ENCODE measurements at regions not wholly inside any gene's neighbourhood (a gene's known extent, or its start where the extent isn't known, plus 50 kb on each side); places are given as distances from the start of the nearest gene placed in this dataset.
A peak's percentile ranks its signal among the peaks of the same experiment; 100 is the strongest.

GRCh38 chr12:89238593-89238992, 113.7 kb downstream of the DUSP6 start:
- Histone ChIP-seq H3K36me3 (no peaks in the 10 kb centered on the region), H3K27ac (peak overlapping the region; percentile 59), H3K27me3 (no peaks in the 10 kb centered on the region), H3K4me1 (peaks cover 5 to 7% of the 10 kb centered on the region in 2 donors), H3K9me3 (no peaks in the 10 kb centered on the region), H3K4me3 (no peak overlapping the region)
- intact Hi-C loops (cut with DNase I) = no loop called here
- peak in 1 of 2 donors; percentile 64 for DNase-seq (ENCODE audit: low spot score in 2 of 2)
- TF ChIP-seq CTCF (IDR thresholded peaks at IDR 0.05) = no peak

GRCh38 chr12:89237763-89238162, 114.5 kb downstream of the DUSP6 start:
- no peaks in the 10 kb centered on the region for H3K9me3 ChIP-seq
- intact Hi-C loops (cut with DNase I) = no loop called here

GRCh38 chr12:89236748-89237383, 115.4 kb downstream of the DUSP6 start:
- H3K4me3 ChIP-seq = no peak overlapping the region
- H3K27ac ChIP-seq = no peak overlapping the region
- peaks cover 5 to 7% of the 10 kb centered on the region in 2 donors for H3K4me1 ChIP-seq
- no peaks in the 10 kb centered on the region for H3K9me3 ChIP-seq
- no peaks in the 10 kb centered on the region for H3K27me3 ChIP-seq
- intact Hi-C loops (cut with DNase I) = no loop called here
- TF ChIP-seq CTCF (IDR thresholded peaks at IDR 0.05) = no peak
- H3K36me3 ChIP-seq = no peaks in the 10 kb centered on the region
- DNase-seq (ENCODE audit: low spot score in 2 of 2) = no peak

More at GRCh38 chr12:89237763-89238162, 114.5 kb downstream of the DUSP6 start:
- no peak overlapping the region for H3K4me3 ChIP-seq
- H3K27ac ChIP-seq = no peak overlapping the region
- no peaks in the 10 kb centered on the region for H3K27me3 ChIP-seq
- H3K4me1 ChIP-seq = peaks cover 5 to 7% of the 10 kb centered on the region in 2 donors
- DNase-seq (ENCODE audit: low spot score in 2 of 2) = no peak
- TF ChIP-seq CTCF (IDR thresholded peaks at IDR 0.05) = no peak
- H3K36me3 ChIP-seq = no peaks in the 10 kb centered on the region

DNA sequence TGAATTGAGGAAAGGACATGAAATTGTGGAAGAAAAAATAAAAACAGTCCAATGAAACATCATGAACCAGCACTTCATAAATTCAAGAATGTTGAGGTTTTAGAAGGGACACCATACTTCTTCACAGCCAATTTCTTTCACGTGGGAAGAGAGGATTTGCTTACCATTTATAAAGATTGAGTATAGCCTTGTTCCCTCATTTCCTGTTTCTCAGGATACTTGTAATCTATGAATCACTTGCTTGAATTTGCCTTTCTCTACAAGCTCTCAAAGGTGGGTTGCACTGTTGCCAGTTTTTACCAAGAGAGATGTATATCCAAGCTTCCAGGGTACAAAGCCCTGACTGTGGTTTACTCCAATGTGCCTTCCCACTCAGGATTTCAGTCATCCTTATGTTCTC, 116.1 kb downstream of the DUSP6 start:
- no peak for DNase-seq (ENCODE audit: low spot score in 2 of 2)
- H3K4me3 ChIP-seq = no peak overlapping the region
- no peak overlapping the region for H3K27ac ChIP-seq
- H3K27me3 ChIP-seq = no peaks in the 10 kb centered on the region
- H3K36me3 ChIP-seq = no peaks in the 10 kb centered on the region
- TF ChIP-seq CTCF (IDR thresholded peaks at IDR 0.05) = no peak
- peaks cover 5 to 7% of the 10 kb centered on the region in 2 donors for H3K4me1 ChIP-seq
- intact Hi-C loops (cut with DNase I) = no loop called here
- H3K9me3 ChIP-seq = no peaks in the 10 kb centered on the region

- TF ChIP-seq CTCF (IDR thresholded peaks at IDR 0.05) = no peak
- H3K27me3 ChIP-seq = no peaks in the 10 kb centered on the region
- H3K4me1 ChIP-seq = peaks cover 5 to 7% of the 10 kb centered on the region in 2 donors
- H3K36me3 ChIP-seq = no peaks in the 10 kb centered on the region
- no peaks in the 10 kb centered on the region for H3K9me3 ChIP-seq
- intact Hi-C loops (cut with DNase I) = no loop called here
- no peak overlapping the region for H3K4me3 ChIP-seq
- DNase-seq (ENCODE audit: low spot score in 2 of 2) = no peak
- no peak overlapping the region for H3K27ac ChIP-seq
Observed at GRCh38 chr12:89235189-89235993, 116.9 kb downstream of the DUSP6 start.
